ENCODE measurements at regions not wholly inside any gene's neighbourhood (a gene's known extent, or its start where the extent isn't known, plus 50 kb on each side); places are given as distances from the start of the nearest gene placed in this dataset.
A peak's percentile ranks its signal among the peaks of the same experiment; 100 is the strongest.

- intact Hi-C loops (cut with DNase I), result no loop called here
- DNase-seq (ENCODE audit: low spot score) (no peak), ATAC-seq (no peak)
Observed at GRCh38 chr9:130779153-130779855, 55.8 kb upstream of the ABL1 start.

- intact Hi-C loops (cut with DNase I), result no loop called here
- ATAC-seq (peak; percentile 9), DNase-seq (ENCODE audit: low spot score) (no peak)
Observed at GRCh38 chr9:130780415-130780814, 54.6 kb upstream of the ABL1 start.

DNA sequence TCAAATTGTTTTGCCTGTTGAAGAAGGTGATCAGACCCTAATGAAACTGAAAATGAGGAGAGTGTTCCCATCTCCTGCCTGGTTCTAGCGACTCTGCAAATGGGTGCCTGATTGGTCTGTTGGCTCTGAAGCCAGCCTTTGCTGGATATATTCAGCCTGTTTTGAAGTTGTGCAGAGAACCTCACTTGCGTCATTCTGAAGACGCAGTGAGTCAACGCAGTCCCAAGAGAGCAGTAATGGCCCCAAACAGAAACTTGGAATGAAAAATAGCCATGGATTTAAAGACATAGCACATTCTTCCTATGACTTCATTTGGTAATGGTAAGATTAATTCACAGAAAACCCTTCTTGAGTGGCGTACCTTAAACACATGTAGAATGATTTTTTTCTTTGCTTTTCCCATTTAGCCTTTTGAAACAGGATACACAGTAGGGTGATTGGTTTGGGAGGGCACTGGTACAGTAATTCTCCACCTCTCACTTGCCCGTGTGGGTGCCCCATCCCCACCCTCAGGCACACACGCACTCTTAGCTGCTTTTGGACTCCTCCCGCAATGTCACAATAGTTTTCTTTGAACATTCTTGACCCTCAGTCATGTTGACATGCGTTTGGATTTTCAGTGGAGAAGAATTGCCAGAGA lies 54.1 kb upstream of the ABL1 start:
- ATAC-seq (peak; percentile 95), DNase-seq (ENCODE audit: low spot score) (peak; percentile 75)
- intact Hi-C loops (cut with DNase I), result no loop called here

GRCh38 chr9:130781569-130781968 lies 53.5 kb upstream of the ABL1 start:
- ATAC-seq (no peak), DNase-seq (ENCODE audit: low spot score) (no peak)
- intact Hi-C loops (cut with DNase I), result no loop called here

- intact Hi-C loops (cut with DNase I), result no loop called here
- peak; percentile 57 for ATAC-seq
Observed at GRCh38 chr9:130782886-130783530, 52.0 kb upstream of the ABL1 start.

DNA sequence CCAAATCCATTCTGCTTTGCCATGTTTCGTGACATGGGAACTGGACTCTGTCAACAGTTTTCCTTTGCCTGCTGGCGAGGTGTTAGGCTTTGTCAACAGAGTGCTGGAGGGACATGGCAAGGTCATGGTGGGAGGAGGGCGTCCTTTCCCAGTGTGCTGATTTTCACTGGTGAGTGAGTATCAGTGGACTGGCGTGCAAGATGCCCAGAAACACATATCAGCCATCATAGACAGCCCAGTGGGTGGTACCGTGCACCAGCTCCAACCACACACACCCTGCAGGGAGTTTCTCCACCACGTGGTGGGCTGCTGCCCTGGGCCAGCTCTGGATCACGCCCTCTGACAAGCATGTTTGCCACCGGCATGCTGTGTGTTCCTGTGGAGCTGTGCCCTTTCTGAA lies 50.0 kb upstream of the ABL1 start:
- ATAC-seq (no peak), DNase-seq (ENCODE audit: low spot score) (no peak)
- intact Hi-C loops (cut with DNase I), result no loop called here

More at GRCh38 chr9:130782886-130783530, 52.0 kb upstream of the ABL1 start:
- no peak for DNase-seq (ENCODE audit: low spot score)
